Activated CD4-positive, alpha-beta T cell treated with anti-CD3 and anti-CD28 coated beads for 4 hours (primary cell): ENCODE measurements at regions not wholly inside any gene's neighbourhood (a gene's known extent, or its start where the extent isn't known, plus 50 kb on each side); places are given as distances from the start of the nearest gene placed in this dataset.

Experiments used
- DNase-seq, 2 donors: peaks; one replicate each; pipeline ENCODE4 v3.0.0-alpha.2; 2020

DNA sequence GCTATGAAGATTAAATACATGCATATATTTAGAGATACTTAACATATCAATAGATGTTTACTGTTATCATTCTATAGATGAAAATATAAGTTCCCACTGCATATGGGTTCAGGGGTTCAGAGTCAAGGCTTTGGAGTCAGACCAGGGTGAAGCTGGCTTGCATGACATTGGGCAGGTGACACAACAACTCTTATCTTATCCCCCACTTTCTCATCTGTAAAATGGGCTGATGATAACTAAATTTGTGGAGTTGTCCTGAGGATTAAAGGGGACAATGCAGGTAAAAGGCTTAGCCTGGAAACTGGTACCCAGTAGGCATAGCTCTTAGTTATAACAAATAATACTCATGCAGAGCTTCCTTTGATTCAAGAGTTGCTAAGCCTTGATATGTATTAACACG lies 72.6 kb upstream of the BRINP1 start:
- no peak for DNase-seq

DNA sequence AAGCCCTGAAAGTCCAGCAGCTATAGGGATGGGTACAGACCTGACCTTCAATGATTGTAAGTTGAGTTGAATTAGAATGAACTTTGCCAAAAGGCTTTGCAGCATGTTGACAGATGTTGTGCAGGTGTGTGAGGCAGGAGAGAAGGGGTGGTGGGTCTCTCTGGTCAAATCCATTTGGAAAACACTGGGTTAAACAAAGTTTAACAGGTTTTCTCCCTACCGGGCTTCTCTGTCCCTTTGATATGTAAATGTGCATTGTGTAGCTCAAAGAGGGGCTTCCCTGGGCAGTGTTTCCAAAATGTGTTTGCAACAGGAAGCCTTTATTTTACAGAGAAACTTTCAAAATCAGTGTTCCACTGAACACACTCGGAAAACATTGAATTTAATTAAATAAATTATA lies 72.1 kb upstream of the BRINP1 start:
- no peak for DNase-seq

DNA sequence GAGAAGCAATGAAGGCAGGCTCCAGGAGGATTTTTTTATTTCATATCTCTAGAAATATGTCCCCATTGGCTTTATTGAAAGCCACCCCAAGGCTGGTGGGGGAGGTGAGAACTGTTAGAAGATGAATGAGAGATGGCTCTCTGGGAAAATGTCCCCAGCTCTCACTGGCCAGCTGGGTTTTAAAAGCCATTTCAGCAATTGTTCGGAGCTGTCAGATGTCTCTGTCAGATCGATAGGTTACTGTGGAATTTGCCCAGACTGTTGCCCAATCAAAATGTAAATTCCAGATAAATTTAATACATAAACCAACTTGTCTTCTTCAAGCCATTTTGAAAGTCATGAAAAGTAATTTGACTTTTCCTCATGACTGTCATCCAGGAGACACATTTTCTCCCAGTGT lies 67.0 kb upstream of the BRINP1 start:
- DNase-seq: no peak

DNA sequence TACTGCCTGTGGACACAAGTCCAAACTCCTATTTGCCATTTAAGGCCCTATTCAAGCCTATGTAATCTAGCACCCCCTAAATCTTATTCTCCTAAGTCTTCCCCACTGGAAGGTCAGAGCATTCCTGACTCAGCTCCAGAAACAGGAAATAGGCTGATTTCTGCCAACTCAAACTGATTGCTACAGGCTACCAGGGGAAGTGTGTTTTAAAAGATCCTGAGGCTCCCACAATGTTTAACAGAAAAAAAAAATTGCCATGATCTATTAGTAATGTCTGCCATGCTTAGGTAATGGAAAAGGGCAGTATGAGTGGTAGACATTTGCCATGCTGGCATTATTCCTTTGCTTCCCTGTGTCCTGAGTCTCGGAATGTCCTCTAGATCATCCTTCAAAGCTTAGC lies 65.8 kb upstream of the BRINP1 start:
- DNase-seq: no peak

DNA sequence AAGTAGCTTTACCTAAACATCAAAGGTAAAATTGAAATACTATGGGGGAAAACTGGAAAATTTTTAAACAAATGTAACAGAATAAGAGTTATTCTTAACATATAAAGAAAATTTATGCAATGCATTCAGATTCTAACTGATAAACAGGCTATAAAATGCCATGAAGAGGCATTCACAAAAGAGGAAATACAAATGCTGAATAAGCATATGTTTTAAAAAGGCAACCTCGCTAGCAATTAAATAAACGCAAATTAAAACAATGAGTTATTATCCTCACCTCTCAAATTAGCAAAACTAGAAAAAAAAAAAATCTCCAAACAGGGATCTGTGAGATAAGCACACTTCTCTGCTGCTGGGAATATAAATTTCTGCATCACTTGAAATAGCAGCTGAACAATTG lies 63.2 kb upstream of the BRINP1 start:
- no peak for DNase-seq

DNA sequence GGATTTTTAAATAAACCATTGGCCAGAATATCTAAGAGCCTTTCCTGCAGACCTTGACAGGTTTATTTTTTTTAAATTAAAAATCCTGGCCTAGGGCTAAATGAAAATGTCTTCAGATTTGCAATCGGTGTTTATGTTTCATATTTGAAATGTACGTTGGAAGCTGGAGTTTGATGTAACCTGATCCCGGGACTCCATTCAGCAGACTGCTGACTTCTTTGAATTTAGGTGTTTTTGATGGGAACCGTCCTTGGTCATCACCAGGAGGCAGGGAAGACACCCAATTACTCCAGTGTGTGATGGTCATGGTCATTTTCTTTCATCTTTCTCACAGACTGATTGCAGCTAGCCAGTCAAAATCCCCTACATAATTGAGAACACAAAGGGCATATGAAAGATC lies 60.1 kb upstream of the BRINP1 start:
- no peak for DNase-seq

DNA sequence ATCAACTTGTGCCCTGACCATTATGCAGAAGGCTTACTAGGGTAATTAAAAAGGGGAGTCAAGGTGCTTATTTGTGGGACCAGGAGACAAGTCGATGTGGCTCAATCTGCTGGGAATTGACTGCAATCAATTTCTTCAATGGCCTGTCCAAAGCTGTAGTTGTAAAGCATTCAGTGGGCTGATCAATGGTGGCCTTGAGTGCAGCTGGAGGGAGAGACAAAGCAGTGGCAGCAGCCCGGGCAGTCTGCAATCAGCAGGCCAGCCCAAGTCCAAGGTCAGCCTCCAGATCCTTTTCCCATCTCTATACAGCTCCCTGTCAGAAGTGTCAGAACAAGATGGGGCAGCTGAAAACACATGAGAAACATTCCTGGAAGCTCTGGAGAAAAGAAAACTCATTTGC lies 51.0 kb upstream of the BRINP1 start:
- no peak for DNase-seq
